ENCODE measurements at regions not wholly inside any gene's neighbourhood (a gene's known extent, or its start where the extent isn't known, plus 50 kb on each side); places are given as distances from the start of the nearest gene placed in this dataset.
A peak's percentile ranks its signal among the peaks of the same experiment; 100 is the strongest.

- TF ChIP-seq CTCF (IDR thresholded peaks at IDR 0.05; ENCODE audit: unreplicated experiment) = no peak
- Mint-ChIP-seq H3K27ac (no peak overlapping the region), H3K4me3 (ENCODE audit: low read depth) (no peak overlapping the region), H3K27me3 (no peaks in the 10 kb centered on the region), H3K4me1 (ENCODE audit: low read depth) (no peaks in the 10 kb centered on the region), H3K9me3 (ENCODE audit: low read depth) (peaks cover 2% of the 10 kb centered on the region), H3K36me3 (ENCODE audit: insufficient read depth) (no peaks in the 10 kb centered on the region)
- no peak for DNase-seq (ENCODE audit: low spot score, unreplicated experiment)
Observed at GRCh38 chr2:155235710-155236109, 537.2 kb downstream of the KCNJ3 start.

GRCh38 chr2:155223781-155224406 is 525.4 kb downstream of the KCNJ3 start:
- no peaks in the 10 kb centered on the region for H3K27me3 Mint-ChIP-seq
- no peak overlapping the region for H3K4me3 Mint-ChIP-seq (ENCODE audit: low read depth)
- peaks cover 6% of the 10 kb centered on the region for H3K4me1 Mint-ChIP-seq (ENCODE audit: low read depth)
- H3K27ac Mint-ChIP-seq = no peak overlapping the region
- peaks cover 2% of the 10 kb centered on the region for H3K36me3 Mint-ChIP-seq (ENCODE audit: insufficient read depth)
- H3K9me3 Mint-ChIP-seq (ENCODE audit: low read depth) = peaks cover 15% of the 10 kb centered on the region
- peak; percentile 76 for TF ChIP-seq CTCF (IDR thresholded peaks at IDR 0.05; ENCODE audit: unreplicated experiment)
- no peak for DNase-seq (ENCODE audit: low spot score, unreplicated experiment)

- TF ChIP-seq CTCF (IDR thresholded peaks at IDR 0.05; ENCODE audit: unreplicated experiment) = no peak
- H3K4me3 Mint-ChIP-seq (ENCODE audit: low read depth) = no peak overlapping the region
- peaks cover 6% of the 10 kb centered on the region for H3K9me3 Mint-ChIP-seq (ENCODE audit: low read depth)
Observed at GRCh38 chr2:155218945-155219344, 520.5 kb downstream of the KCNJ3 start.

GRCh38 chr2:155218292-155218924 is 519.9 kb downstream of the KCNJ3 start:
- no peak for DNase-seq (ENCODE audit: low spot score, unreplicated experiment)
- H3K36me3 Mint-ChIP-seq (ENCODE audit: insufficient read depth) = peaks cover 2% of the 10 kb centered on the region
- no peaks in the 10 kb centered on the region for H3K27me3 Mint-ChIP-seq
- peaks cover 30% of the 10 kb centered on the region for H3K4me1 Mint-ChIP-seq (ENCODE audit: low read depth)
- no peak for TF ChIP-seq CTCF (IDR thresholded peaks at IDR 0.05; ENCODE audit: unreplicated experiment)
- H3K9me3 Mint-ChIP-seq (ENCODE audit: low read depth) = peaks cover 6% of the 10 kb centered on the region
- no peak overlapping the region for H3K4me3 Mint-ChIP-seq (ENCODE audit: low read depth)
- H3K27ac Mint-ChIP-seq = peak overlapping the region; percentile 86

More at GRCh38 chr2:155218945-155219344, 520.5 kb downstream of the KCNJ3 start:
- Mint-ChIP-seq H3K4me1 (ENCODE audit: low read depth) (peaks cover 32% of the 10 kb centered on the region), H3K27ac (no peak overlapping the region), H3K27me3 (no peaks in the 10 kb centered on the region), H3K36me3 (ENCODE audit: insufficient read depth) (peaks cover 2% of the 10 kb centered on the region)
- DNase-seq (ENCODE audit: low spot score, unreplicated experiment) = no peak

- Mint-ChIP-seq H3K9me3 (ENCODE audit: low read depth) (peaks cover 10% of the 10 kb centered on the region), H3K4me1 (ENCODE audit: low read depth) (peaks cover 29% of the 10 kb centered on the region), H3K36me3 (ENCODE audit: insufficient read depth) (peaks cover 4% of the 10 kb centered on the region), H3K27ac (peak overlapping the region; percentile 53), H3K27me3 (no peaks in the 10 kb centered on the region), H3K4me3 (ENCODE audit: low read depth) (no peak overlapping the region)
- TF ChIP-seq CTCF (IDR thresholded peaks at IDR 0.05; ENCODE audit: unreplicated experiment) = no peak
- no peak for DNase-seq (ENCODE audit: low spot score, unreplicated experiment)
Observed at GRCh38 chr2:155215037-155215707, 516.7 kb downstream of the KCNJ3 start.

Data from progenitor cell of endocrine pancreas (in vitro differentiated cells).